T1000 (cell line): ENCODE measurements at regions not wholly inside any gene's neighbourhood (a gene's known extent, or its start where the extent isn't known, plus 50 kb on each side); places are given as distances from the start of the nearest gene placed in this dataset.

Source experiments
- DNase-seq: peaks from one replicate; lab custom pipeline; 2025; ENCODE audit warnings: mixed read lengths; lab: John Stamatoyannopoulos, UW

- no peak for DNase-seq
Observed at GRCh38 chr3:116929505-116930222, 220.1 kb downstream of the TUSC7 start.

DNA sequence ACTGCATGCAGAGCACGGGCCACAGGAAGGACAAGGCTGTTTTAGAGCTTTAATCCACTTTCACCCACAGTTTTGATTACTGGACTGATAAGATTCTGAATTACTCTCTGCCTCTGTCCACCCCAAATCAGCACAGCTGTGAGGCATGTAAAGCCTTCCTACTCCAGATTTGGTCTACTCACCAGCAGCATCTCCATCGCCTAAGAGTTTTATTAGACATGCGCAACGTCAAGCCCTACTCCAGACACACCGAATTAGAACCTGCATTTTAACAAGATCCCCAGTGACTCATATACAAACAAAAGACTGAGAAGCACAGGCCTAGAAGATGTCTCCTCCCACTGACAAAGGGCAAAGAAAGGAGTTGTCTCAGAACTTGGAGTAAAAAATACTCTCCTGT lies 221.2 kb downstream of the TUSC7 start:
- no peak for DNase-seq

GRCh38 chr3:116939091-116939490 lies 229.5 kb downstream of the TUSC7 start:
- no peak for DNase-seq

GRCh38 chr3:116939550-116939949 lies 230.0 kb downstream of the TUSC7 start:
- no peak for DNase-seq

- DNase-seq, result no peak
Observed at GRCh38 chr3:116940719-116941118, 231.1 kb downstream of the TUSC7 start.

GRCh38 chr3:116946376-116946775 lies 236.8 kb downstream of the TUSC7 start:
- no peak for DNase-seq

DNA sequence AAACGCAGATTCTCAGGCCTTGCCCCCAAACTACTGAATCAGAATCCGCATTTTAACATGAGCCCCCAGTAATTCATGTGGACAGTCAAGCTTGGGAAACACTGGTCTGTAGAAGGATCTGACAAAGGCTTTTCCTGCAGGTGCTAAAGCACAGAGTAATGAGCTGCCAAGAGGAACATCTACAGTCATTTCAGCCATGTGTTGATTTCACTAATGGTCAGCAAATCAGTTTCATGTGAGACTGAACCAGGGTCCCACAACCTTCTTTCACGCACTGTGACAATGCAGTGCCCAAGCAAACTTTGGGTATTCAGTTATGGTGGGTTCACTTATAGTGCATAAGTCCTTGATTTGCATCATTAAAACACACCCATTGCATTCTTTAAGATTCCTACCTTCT lies 237.6 kb downstream of the TUSC7 start:
- no peak for DNase-seq

DNA sequence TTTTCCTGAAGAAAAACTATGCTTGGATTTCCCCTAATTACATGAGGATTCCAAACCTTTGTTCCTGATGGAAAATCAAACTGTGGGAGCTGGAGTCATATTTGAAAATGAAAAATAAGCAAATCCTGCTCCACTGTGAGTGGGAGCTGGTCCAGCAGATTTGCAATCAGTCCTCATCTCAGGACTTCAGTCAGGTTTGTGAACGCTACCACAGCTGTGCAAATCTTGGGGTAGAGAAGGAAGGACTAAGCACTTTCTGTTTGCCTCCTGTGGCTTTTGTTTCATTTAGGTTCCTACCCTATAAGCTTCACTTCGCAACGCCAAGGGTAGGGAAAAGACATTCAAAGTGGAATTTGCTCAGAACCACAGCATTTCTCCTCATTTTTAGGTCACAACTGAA lies 238.2 kb downstream of the TUSC7 start:
- no peak for DNase-seq

DNA sequence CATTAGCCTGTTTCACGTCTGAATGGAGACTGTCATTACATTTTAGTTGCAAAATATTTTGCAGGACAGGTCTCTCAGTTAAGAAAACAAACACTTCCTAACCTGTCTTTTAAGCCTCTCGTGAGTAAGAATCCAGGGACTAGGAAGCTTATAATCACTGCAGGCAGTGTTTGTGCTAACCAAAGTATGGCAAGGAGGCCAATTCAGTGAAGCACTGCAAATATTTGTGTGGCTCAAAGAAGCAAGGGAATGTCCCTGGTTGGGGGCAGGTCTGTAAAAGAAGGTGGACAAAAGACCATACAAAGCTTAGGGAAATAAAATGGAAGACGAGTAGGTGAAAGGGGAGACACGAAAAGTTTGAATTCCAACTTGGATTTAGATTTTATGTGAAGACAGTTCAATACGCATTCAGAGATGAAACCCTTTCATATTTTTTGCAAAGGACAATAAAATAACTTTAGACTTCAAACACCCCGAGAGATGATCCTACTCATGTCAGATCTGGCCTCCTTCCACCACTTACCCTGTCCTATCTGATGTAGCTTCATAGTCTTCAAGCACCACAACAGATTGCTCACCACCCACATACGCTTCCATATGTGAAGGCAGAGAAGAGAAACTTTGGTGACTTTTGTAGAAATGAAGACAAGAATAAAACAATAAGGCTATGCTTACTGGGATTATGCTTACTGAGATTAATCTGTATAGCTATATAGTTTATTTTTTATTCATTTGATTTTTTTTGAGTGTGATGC lies 240.9 kb downstream of the TUSC7 start:
- no peak for DNase-seq

- no peak for DNase-seq
Observed at GRCh38 chr3:116951610-116952009, 242.0 kb downstream of the TUSC7 start.

DNA sequence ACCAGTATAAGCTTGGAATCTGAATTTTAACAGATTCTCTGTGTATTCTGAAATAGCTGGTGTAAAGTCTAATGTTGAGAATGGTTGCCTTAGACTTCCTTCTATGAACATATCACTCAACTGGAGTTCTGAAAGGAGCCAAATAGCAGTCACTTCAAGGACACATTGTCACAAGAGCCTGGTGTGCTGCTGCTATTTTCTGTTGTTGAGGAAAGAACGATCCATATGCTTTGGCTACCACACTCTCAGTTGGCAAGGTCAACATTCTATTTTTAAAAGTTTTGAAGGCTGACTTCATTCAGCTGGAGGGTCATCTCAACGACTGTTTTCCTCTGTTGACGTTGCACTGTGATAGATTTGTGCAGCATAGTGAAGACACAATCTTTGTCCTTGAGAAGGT lies 248.7 kb downstream of the TUSC7 start:
- no peak for DNase-seq

- no peak for DNase-seq
Observed at GRCh38 chr3:116961106-116961505, 251.5 kb downstream of the TUSC7 start.

DNA sequence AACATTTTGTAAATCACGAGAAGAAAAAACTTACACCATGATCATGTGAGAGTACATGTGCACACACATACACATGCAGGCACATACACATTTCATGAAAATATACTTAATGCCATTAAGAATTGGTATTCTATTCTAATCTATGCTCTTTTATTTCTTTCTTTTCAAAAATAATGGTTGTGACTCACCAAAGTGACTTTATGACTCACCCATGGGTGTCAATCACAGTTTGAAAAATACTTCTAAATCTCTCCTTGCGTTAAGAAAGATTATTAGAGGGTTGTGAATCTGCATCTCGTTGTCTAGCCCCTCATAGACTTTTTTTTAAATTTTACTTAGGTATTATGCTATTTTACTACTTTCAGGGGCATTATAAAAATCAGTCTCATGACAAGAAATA lies 254.2 kb downstream of the TUSC7 start:
- DNase-seq, result no peak

DNA sequence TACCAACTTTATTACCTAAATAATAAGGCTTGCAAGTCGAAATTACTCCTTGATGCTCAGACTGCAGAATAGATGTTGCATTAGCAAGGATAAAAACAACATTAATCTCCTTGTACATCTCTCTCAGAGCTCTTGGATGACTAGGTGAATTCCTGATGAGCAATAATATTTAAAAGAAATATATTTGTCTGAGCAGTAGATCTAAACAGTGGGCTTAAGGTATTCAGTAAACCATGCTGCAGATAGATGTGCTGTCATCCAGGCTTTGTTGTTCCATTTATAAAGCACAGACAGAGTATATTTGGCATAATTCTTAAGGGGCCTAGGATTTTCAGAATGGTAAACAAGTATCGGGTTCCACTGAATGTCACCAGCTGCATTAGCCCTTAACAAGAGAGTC lies 257.1 kb downstream of the TUSC7 start:
- DNase-seq, result no peak

- no peak for DNase-seq
Observed at GRCh38 chr3:116969135-116969534, 259.6 kb downstream of the TUSC7 start.

- no peak for DNase-seq
Observed at GRCh38 chr3:116969646-116970045, 260.1 kb downstream of the TUSC7 start.

GRCh38 chr3:116971531-116971930 lies 262.0 kb downstream of the TUSC7 start:
- peak; percentile 14 for DNase-seq

GRCh38 chr3:116974702-116975101 lies 265.1 kb downstream of the TUSC7 start:
- no peak for DNase-seq

GRCh38 chr3:116977441-116977840 lies 267.9 kb downstream of the TUSC7 start:
- DNase-seq, result no peak

- DNase-seq, result no peak
Observed at GRCh38 chr3:116980099-116980498, 270.5 kb downstream of the TUSC7 start.

DNA sequence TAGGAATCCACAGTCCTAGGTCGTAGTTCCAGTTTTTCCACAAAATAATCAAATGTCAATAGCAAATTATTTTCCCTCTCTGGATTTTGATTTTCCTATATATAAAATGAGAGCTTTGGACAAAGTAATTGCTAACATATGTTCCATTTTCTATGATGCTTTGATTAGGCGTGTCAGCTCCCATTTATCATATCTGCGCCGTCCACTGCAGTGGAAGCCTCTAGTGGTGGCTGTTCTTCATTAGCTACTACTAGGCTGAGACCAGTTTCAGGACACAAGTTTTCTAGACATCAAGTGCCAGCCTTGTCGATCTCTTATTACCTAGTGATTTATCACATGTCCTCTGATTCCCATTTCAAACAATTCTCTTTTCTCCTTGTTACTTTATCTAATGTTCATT lies 271.5 kb downstream of the TUSC7 start:
- DNase-seq, result no peak

GRCh38 chr3:116984301-116984700 lies 274.7 kb downstream of the TUSC7 start:
- DNase-seq, result no peak

DNA sequence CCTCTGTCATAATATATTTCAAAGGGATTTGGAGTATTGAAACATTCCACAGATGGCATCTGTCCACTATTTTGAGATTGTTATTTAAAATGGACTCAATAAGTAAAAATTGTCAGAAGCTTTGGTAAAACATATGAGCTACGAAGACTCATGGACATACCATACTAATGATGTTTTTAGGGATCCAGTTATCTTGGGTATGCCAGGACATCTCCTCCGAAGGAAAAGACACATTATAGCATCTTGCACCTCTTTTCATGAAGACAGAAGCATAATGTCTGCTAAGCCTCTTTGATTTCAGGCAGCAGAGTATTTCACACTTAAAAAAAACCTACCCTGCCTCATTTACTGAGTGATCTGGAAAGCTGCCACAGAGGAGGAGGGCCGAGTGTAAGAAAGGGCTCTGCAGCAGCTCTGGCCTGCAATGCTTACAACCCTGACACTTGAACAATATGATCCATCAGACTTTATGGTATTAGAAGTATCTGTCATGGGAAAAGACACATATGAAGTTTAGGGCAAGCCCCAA lies 284.8 kb downstream of the TUSC7 start:
- DNase-seq, result no peak
